ENCODE measurements at regions not wholly inside any gene's neighbourhood (a gene's known extent, or its start where the extent isn't known, plus 50 kb on each side); places are given as distances from the start of the nearest gene placed in this dataset.
"Not testable (repeated sequence)": the region's sequence is repeated elsewhere in the genome, so short reads cannot be mapped to it uniquely, and the experiment has no call there.

DNA sequence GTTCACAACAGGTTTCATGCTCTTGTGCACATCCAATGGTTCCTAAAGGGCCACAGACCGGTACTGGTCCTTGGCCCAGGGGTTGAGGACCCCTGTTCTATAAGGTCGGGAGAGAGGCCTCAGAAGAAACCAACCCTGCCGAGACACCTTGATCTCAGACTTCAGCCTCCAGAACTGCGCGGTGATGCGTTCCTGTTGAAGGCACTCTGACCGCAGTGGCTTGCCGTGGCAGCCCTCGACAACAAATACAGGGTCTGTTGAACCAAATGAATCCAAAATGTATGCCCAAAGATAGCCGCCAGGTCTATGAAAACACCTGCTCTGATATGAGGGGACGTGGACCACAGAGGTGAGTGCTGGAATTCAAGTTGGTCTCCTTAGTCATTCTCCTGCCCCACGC, 389.8 kb downstream of the SEC14L1 start:
- TF ChIP-seq, protein P1, sequence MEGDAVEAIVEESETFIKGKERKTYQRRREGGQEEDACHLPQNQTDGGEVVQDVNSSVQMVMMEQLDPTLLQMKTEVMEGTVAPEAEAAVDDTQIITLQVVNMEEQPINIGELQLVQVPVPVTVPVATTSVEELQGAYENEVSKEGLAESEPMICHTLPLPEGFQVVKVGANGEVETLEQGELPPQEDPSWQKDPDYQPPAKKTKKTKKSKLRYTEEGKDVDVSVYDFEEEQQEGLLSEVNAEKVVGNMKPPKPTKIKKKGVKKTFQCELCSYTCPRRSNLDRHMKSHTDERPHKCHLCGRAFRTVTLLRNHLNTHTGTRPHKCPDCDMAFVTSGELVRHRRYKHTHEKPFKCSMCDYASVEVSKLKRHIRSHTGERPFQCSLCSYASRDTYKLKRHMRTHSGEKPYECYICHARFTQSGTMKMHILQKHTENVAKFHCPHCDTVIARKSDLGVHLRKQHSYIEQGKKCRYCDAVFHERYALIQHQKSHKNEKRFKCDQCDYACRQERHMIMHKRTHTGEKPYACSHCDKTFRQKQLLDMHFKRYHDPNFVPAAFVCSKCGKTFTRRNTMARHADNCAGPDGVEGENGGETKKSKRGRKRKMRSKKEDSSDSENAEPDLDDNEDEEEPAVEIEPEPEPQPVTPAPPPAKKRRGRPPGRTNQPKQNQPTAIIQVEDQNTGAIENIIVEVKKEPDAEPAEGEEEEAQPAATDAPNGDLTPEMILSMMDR (IDR thresholded peaks at IDR 0.05), result no peak
- no peak overlapping the region for H3K27ac ChIP-seq
- H3K4me1 ChIP-seq (ENCODE audit: control insufficient read depth in 1 of 2, insufficient read depth in 1 of 2, low read depth in 1 of 2, low read length in 1 of 2), result no peaks in the 10 kb centered on the region
- H3K36me3 ChIP-seq, result no peaks in the 10 kb centered on the region
- H3K9me3 ChIP-seq, result no peaks in the 10 kb centered on the region
- H3K4me3 ChIP-seq (ENCODE audit: low read depth in 1 of 2, low read length in 1 of 2), result no peak overlapping the region
- H3K27me3 ChIP-seq, result peaks cover 62% of the 10 kb centered on the region

DNA sequence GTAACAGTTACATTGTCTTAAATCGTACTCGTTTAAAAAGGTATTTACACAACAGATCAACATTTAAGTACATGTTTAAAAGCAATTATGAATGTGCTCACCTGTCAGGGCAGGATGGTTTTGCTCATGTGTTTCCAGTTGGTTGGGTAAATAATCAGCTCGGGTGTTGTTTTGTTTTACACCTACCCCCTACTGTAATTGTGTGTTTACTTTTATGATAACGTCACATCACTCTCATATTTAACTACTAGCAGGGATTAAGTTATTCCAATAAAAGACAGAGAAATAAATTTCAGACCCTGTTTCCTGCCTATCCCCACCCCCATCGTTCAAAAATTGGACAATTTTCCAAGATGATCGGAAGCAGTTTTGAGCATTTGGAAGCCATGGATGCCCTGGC, 390.2 kb downstream of the SEC14L1 start:
- H3K4me1 ChIP-seq (ENCODE audit: control insufficient read depth in 1 of 2, insufficient read depth in 1 of 2, low read depth in 1 of 2, low read length in 1 of 2), result no peaks in the 10 kb centered on the region
- no peaks in the 10 kb centered on the region for H3K36me3 ChIP-seq
- TF ChIP-seq, protein P1 (IDR thresholded peaks at IDR 0.05), result no peak
- H3K9me3 ChIP-seq, result no peaks in the 10 kb centered on the region
- H3K27me3 ChIP-seq, result peaks cover 66% of the 10 kb centered on the region
- no peak overlapping the region for H3K27ac ChIP-seq
- H3K4me3 ChIP-seq (ENCODE audit: low read depth in 1 of 2, low read length in 1 of 2), result no peak overlapping the region

DNA sequence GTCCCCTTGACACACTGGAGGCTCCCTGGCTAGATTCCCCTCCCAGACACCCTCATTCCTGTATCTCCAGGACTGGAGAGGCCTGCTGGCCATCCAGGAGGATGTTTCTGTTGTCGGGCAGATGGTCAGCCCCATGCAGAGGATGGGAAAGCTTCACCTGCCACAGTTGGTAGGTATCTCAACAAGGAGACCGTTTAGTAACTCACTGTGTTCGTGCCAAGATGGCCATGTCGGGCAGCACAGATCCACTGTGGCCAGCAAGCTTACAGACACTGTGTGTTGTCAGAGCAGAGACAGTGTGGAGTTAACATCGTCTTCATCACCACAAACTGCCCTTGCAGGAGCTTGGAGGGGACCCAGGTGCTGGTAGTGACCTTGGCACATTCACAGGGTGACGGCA, 390.9 kb downstream of the SEC14L1 start:
- Histone ChIP-seq H3K36me3 (no peaks in the 10 kb centered on the region), H3K27me3 (peaks cover 66% of the 10 kb centered on the region), H3K4me1 (ENCODE audit: control insufficient read depth in 1 of 2, insufficient read depth in 1 of 2, low read depth in 1 of 2, low read length in 1 of 2) (no peaks in the 10 kb centered on the region), H3K4me3 (ENCODE audit: low read depth in 1 of 2, low read length in 1 of 2) (no peak overlapping the region), H3K27ac (no peak overlapping the region), H3K9me3 (no peaks in the 10 kb centered on the region)
- TF ChIP-seq, protein P1 (IDR thresholded peaks at IDR 0.05), result no peak

DNA sequence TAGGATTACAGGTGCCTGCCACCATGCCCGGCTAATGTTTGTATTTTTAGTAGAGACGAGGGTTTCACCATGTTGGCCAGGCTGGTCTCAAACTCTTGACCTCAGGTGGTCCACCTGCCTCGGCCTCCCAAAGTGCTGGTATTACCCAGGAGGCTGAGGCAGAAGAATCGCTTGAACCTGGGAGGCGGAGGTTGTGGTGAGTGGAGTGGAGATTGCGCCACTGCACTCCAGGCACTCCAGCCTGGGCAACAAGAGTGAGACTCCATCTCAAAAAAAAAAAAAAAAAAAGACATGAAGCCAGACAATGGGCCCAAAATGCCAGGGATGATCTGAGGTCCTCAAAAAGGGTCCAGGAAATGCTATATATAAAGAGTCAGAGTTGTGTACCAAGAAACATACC, 392.9 kb downstream of the SEC14L1 start:
- not testable (repeated sequence) for H3K4me3 ChIP-seq (ENCODE audit: low read depth in 1 of 2, low read length in 1 of 2); H3K4me1 ChIP-seq (ENCODE audit: control insufficient read depth in 1 of 2, insufficient read depth in 1 of 2, low read depth in 1 of 2, low read length in 1 of 2); H3K36me3 ChIP-seq; H3K9me3 ChIP-seq; H3K27ac ChIP-seq
- peaks cover 52% of the 10 kb centered on the region for H3K27me3 ChIP-seq

DNA sequence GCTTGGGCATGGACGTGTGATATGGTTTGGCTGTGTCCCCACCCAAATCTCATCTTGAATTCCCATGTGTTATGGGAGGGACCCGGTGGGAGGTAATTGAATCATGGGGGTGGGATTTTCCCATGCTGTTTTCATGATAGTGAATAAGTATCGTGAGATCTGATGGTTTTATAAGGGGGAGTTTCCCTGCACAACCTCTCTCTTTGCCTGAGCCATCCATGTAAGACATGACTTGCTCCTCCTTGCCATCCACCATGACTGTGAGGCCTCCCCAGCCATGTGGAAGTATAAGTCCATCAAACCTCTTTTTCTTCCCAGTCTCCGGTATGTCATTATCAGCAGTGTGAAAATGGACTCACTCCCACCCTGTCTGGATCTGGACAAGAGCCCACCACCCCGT, 393.4 kb downstream of the SEC14L1 start:
- no peaks in the 10 kb centered on the region for H3K4me1 ChIP-seq (ENCODE audit: control insufficient read depth in 1 of 2, insufficient read depth in 1 of 2, low read depth in 1 of 2, low read length in 1 of 2)
- no peaks in the 10 kb centered on the region for H3K9me3 ChIP-seq
- peaks cover 47% of the 10 kb centered on the region for H3K27me3 ChIP-seq
- H3K36me3 ChIP-seq, result no peaks in the 10 kb centered on the region
- H3K27ac ChIP-seq, result no peak overlapping the region
- TF ChIP-seq, protein P1 (IDR thresholded peaks at IDR 0.05), result no peak
- H3K4me3 ChIP-seq (ENCODE audit: low read depth in 1 of 2, low read length in 1 of 2), result no peak overlapping the region

DNA sequence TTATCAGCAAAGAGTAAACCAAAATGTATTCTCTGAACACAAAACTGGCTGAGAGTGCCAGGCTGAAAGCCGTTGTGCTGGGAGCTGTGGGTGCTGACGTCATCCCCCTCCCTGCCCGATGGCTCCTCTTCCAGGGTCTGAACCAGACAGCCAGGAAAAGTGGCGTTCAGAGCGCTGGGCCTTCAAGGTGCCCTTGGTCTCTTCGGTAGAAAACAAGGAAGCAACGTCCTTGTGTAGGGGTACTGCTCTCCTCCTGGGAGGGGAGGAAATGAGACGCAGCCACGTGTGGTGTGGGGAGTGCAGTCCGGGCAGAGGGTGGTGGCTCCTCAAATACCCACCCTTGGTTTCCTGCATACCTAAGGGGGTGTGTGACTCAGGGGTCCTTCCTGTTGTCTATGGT, 394.7 kb downstream of the SEC14L1 start:
- TF ChIP-seq, protein P1 (IDR thresholded peaks at IDR 0.05), result no peak
- Histone ChIP-seq H3K27ac (no peak overlapping the region), H3K4me1 (ENCODE audit: control insufficient read depth in 1 of 2, insufficient read depth in 1 of 2, low read depth in 1 of 2, low read length in 1 of 2) (no peaks in the 10 kb centered on the region), H3K9me3 (no peaks in the 10 kb centered on the region), H3K4me3 (ENCODE audit: low read depth in 1 of 2, low read length in 1 of 2) (no peak overlapping the region), H3K27me3 (peaks cover 34% of the 10 kb centered on the region), H3K36me3 (no peaks in the 10 kb centered on the region)

Data from neutrophil (primary cell).